ENCODE measurements at regions not wholly inside any gene's neighbourhood (a gene's known extent, or its start where the extent isn't known, plus 50 kb on each side); places are given as distances from the start of the nearest gene placed in this dataset.

DNA sequence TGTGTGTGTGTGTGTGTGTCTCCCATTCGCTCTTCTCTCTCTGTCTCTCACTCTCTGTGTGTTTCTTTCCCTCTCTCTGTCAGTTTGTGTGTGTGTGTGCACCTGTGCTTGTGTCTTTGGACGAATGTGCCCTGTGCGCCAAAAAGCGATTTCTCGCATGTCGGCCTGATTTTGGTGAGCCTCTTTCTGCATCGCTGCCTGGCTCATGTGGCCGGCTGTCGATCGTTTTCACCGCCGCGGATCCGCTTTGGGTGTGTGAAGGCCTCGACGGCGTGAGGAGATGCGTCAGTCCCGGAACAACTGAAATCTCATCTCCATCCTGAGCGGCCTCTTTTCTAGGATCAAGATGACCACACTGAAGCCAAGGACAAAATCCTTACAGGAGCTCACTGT is 609.0 kb downstream of the KCNJ18 start:
- TF ChIP-seq, protein P1, sequence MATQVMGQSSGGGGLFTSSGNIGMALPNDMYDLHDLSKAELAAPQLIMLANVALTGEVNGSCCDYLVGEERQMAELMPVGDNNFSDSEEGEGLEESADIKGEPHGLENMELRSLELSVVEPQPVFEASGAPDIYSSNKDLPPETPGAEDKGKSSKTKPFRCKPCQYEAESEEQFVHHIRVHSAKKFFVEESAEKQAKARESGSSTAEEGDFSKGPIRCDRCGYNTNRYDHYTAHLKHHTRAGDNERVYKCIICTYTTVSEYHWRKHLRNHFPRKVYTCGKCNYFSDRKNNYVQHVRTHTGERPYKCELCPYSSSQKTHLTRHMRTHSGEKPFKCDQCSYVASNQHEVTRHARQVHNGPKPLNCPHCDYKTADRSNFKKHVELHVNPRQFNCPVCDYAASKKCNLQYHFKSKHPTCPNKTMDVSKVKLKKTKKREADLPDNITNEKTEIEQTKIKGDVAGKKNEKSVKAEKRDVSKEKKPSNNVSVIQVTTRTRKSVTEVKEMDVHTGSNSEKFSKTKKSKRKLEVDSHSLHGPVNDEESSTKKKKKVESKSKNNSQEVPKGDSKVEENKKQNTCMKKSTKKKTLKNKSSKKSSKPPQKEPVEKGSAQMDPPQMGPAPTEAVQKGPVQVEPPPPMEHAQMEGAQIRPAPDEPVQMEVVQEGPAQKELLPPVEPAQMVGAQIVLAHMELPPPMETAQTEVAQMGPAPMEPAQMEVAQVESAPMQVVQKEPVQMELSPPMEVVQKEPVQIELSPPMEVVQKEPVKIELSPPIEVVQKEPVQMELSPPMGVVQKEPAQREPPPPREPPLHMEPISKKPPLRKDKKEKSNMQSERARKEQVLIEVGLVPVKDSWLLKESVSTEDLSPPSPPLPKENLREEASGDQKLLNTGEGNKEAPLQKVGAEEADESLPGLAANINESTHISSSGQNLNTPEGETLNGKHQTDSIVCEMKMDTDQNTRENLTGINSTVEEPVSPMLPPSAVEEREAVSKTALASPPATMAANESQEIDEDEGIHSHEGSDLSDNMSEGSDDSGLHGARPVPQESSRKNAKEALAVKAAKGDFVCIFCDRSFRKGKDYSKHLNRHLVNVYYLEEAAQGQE (IDR thresholded peaks at IDR 0.05; ENCODE audit: low read depth) = no peak
- TF ChIP-seq RAD21 (IDR thresholded peaks at IDR 0.05; ENCODE audit: low read depth) (no peak), CREB1 (IDR thresholded peaks at IDR 0.05; ENCODE audit: low read depth) (no peak), TEAD4 (IDR thresholded peaks at IDR 0.05) (no peak), FOXM1 (IDR thresholded peaks at IDR 0.05; ENCODE audit: borderline replicate concordance, low read depth) (no peak), EP300 (IDR thresholded peaks at IDR 0.05; ENCODE audit: borderline replicate concordance) (no peak), TAF1 (IDR thresholded peaks at IDR 0.05; ENCODE audit: low read depth) (no peak), EGR1 (IDR thresholded peaks at IDR 0.05) (no peak), YY1 (IDR thresholded peaks at IDR 0.05; ENCODE audit: low read depth) (no peak), CEBPB (IDR thresholded peaks at IDR 0.05) (no peak)
- TF ChIP-seq, protein P2, sequence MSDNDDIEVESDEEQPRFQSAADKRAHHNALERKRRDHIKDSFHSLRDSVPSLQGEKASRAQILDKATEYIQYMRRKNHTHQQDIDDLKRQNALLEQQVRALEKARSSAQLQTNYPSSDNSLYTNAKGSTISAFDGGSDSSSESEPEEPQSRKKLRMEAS (IDR thresholded peaks at IDR 0.05) = no peak

All from Ishikawa (cell line).